ENCODE measurements at regions not wholly inside any gene's neighbourhood (a gene's known extent, or its start where the extent isn't known, plus 50 kb on each side); places are given as distances from the start of the nearest gene placed in this dataset.

DNA sequence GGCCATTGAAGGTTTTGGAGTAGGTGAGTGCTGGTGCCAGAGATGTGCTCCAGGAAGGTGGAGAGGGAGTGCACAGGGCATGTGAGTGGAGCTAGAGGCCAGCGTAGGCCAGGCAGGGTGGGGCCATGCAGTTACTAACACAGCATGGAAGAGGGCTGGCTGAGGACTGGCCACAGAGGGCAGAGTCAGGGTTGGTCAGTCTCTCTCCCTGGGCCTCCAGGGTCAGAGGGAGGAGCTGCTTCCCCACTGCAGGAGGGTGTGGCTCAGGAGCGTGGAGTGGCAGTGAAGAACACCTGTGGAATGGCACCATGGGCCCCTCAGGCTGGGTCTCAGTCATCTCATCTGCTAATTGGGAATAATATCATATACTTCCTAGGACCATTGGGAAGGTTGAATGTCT is 167.7 kb downstream of the MACROH2A1 start:
- no peak overlapping the region for H3K27ac ChIP-seq
- TF ChIP-seq EZH2phosphoT487 (IDR thresholded peaks at IDR 0.05; ENCODE audit: insufficient read depth, low read depth) = no peak
- H3F3A ChIP-seq (ENCODE audit: insufficient read depth) = no peaks in the 10 kb centered on the region
- H3K4me2 ChIP-seq (ENCODE audit: unreplicated experiment) = no peak overlapping the region
- H3K4me1 ChIP-seq (ENCODE audit: insufficient read depth) = peaks cover 10% of the 10 kb centered on the region
- no peak overlapping the region for H2AFZ ChIP-seq
- H3K27me3 ChIP-seq (replicated peaks; ENCODE audit: insufficient read depth) = no peaks in the 10 kb centered on the region
- WGBS, 2 experiments (ENCODE audit: low coverage in 1 of 2, low lambda C conversion rate in 2 of 2, missing lambda C conversion rate in 2 of 2) = 100% methylated on average over 2 of the region's 2 CpGs
- DNase-seq = no peak
- H4K20me1 ChIP-seq (ENCODE audit: insufficient read depth) = no peaks in the 10 kb centered on the region
- H3K9me2 ChIP-seq (ENCODE audit: insufficient read depth) = no peaks in the 10 kb centered on the region
- no peaks in the 10 kb centered on the region for H3K9me3 ChIP-seq (ENCODE audit: low read depth)
- H3K36me3 ChIP-seq (ENCODE audit: low read depth) = no peaks in the 10 kb centered on the region
- no peaks in the 10 kb centered on the region for H3K79me2 ChIP-seq (ENCODE audit: insufficient read depth)
- H3K9ac ChIP-seq = no peak overlapping the region
- no peak overlapping the region for H3K4me3 ChIP-seq
- in situ Hi-C loops (cut with MboI) = no loop called here

DNA sequence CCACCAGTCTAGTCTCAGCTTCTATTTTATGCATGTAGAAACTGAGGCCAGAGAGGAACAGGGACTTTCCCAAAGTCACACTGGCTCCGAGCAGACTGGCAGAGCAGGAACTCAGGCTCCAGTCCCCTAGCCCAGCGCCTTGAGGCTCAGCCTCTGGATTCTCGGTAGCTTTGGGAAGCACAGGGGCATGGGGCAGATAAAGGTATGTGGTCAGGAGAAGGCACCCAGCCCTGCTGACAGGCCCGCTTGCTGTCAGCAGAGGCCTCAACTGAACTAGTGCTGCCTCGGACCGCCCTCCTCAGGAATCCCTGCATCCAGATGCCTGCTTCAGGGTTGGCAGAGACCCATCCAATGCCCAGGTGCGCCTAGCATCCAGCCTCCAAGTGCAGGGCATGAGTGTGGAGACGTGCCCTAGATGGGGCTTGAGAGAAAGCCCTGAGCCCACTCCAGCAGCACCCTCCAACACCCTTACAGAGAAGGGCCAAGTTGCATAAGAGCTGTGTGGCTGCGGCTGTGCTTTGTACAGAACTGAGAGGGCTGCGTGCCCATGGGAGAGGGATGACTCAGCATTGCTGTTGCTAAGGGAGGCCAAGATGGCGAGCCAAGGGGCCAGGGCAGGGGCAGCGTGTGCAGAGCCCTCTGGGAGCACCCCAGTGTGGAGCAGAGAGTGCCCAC is 168.6 kb downstream of the MACROH2A1 start:
- TF ChIP-seq EZH2phosphoT487 (IDR thresholded peaks at IDR 0.05; ENCODE audit: insufficient read depth, low read depth) (no peak), EZH2 (IDR thresholded peaks at IDR 0.05; ENCODE audit: insufficient read depth, poor library complexity, severe bottlenecking) (no peak)
- Histone ChIP-seq H3K27ac (peak overlapping the region; percentile 28), H2AFZ (peak overlapping the region; percentile 18; the same call in 1 of the 2 replicates)

DNA sequence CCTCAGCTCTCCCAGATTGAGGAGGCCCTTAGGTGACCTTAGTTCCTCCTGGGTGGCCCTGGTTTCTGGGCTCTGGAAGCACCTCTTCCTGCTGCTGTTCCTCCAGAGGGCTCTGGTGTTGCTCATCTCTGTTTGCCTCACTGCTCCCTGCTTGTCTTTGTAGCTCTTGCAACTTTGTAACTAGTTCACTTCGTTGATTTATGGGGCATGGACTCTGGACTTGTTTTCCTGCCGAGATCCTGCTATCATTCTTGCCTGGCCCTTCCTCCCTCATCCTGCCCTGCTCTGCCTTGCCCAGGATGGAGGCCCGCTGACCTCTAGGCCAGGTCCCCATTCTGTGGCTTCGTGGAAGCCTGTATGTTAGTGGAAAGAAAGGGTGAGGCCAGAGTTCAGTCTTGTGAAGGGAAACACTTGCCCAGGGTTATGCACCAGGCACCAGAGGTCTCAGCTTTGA is 169.3 kb downstream of the MACROH2A1 start:
- H3K27ac ChIP-seq = no peak overlapping the region
- H3K36me3 ChIP-seq (ENCODE audit: low read depth) = no peaks in the 10 kb centered on the region
- no peak overlapping the region for H3K9ac ChIP-seq
- no peaks in the 10 kb centered on the region for H4K20me1 ChIP-seq (ENCODE audit: insufficient read depth)
- no peaks in the 10 kb centered on the region for H3K79me2 ChIP-seq (ENCODE audit: insufficient read depth)
- in situ Hi-C loops (cut with MboI) = no loop called here
- H3K4me1 ChIP-seq (ENCODE audit: insufficient read depth) = peaks cover 10% of the 10 kb centered on the region
- no peaks in the 10 kb centered on the region for H3K9me3 ChIP-seq (ENCODE audit: low read depth)
- no peak for DNase-seq
- no peak overlapping the region for H3K4me2 ChIP-seq (ENCODE audit: unreplicated experiment)
- H3K9me2 ChIP-seq (ENCODE audit: insufficient read depth) = no peaks in the 10 kb centered on the region
- TF ChIP-seq EZH2phosphoT487 (IDR thresholded peaks at IDR 0.05; ENCODE audit: insufficient read depth, low read depth) (no peak), EZH2 (IDR thresholded peaks at IDR 0.05; ENCODE audit: insufficient read depth, poor library complexity, severe bottlenecking) (no peak)
- no peaks in the 10 kb centered on the region for H3F3A ChIP-seq (ENCODE audit: insufficient read depth)
- no peak overlapping the region for H2AFZ ChIP-seq
- H3K27me3 ChIP-seq (replicated peaks; ENCODE audit: insufficient read depth) = no peaks in the 10 kb centered on the region
- no peak overlapping the region for H3K4me3 ChIP-seq
- 80 to 85% methylated on average over 4 of the region's 4 CpGs for WGBS, 2 experiments (ENCODE audit: low coverage in 1 of 2, low lambda C conversion rate in 2 of 2, missing lambda C conversion rate in 2 of 2)

More for the DNA sequence above, 168.6 kb downstream of the MACROH2A1 start:
- Histone ChIP-seq H4K20me1 (ENCODE audit: insufficient read depth) (no peaks in the 10 kb centered on the region), H3K9me2 (ENCODE audit: insufficient read depth) (no peaks in the 10 kb centered on the region), H3K4me1 (ENCODE audit: insufficient read depth) (peaks cover 10% of the 10 kb centered on the region), H3K36me3 (ENCODE audit: low read depth) (no peaks in the 10 kb centered on the region), H3K27me3 (replicated peaks; ENCODE audit: insufficient read depth) (no peaks in the 10 kb centered on the region), H3F3A (ENCODE audit: insufficient read depth) (no peaks in the 10 kb centered on the region), H3K4me2 (ENCODE audit: unreplicated experiment) (peak overlapping the region; percentile 18), H3K9me3 (ENCODE audit: low read depth) (no peaks in the 10 kb centered on the region), H3K79me2 (ENCODE audit: insufficient read depth) (no peaks in the 10 kb centered on the region), H3K9ac (no peak overlapping the region), H3K4me3 (no peak overlapping the region)
- DNase-seq = peak; percentile 92
- WGBS, 2 experiments (ENCODE audit: low coverage in 1 of 2, low lambda C conversion rate in 2 of 2, missing lambda C conversion rate in 2 of 2) = 35 to 41% methylated on average over 12 of the region's 12 CpGs
- in situ Hi-C loops (cut with MboI) = no loop called here

DNA sequence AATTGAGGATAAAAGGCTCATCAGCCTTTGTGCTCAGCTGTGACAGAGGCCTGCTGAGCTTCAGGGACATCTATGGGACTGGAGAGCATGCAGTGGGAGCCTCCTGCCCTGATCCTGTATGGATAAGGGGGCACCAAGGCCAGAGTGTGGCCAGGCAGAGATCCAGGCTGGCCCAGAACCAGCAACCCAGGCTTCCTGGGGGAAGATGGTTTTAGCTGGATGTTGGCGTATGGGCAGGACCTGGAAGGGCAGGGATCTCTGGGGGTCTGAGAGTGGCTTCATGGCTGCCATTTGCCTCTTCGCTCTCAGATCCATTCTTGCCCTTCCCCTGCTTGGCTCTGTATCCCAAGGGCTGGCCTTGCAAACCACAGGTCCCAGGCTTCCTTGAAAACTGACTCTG is 169.9 kb downstream of the MACROH2A1 start:
- Histone ChIP-seq H3K9me3 (ENCODE audit: low read depth) (no peaks in the 10 kb centered on the region), H2AFZ (no peak overlapping the region), H3K4me1 (ENCODE audit: insufficient read depth) (peaks cover 10% of the 10 kb centered on the region), H3K4me2 (ENCODE audit: unreplicated experiment) (no peak overlapping the region), H3K9me2 (ENCODE audit: insufficient read depth) (no peaks in the 10 kb centered on the region), H3K4me3 (no peak overlapping the region), H3K36me3 (ENCODE audit: low read depth) (no peaks in the 10 kb centered on the region), H3K79me2 (ENCODE audit: insufficient read depth) (no peaks in the 10 kb centered on the region), H3K27me3 (replicated peaks; ENCODE audit: insufficient read depth) (no peaks in the 10 kb centered on the region), H3F3A (ENCODE audit: insufficient read depth) (no peaks in the 10 kb centered on the region), H4K20me1 (ENCODE audit: insufficient read depth) (no peaks in the 10 kb centered on the region), H3K9ac (no peak overlapping the region), H3K27ac (no peak overlapping the region)
- WGBS, 2 experiments (ENCODE audit: low coverage in 1 of 2, low lambda C conversion rate in 2 of 2, missing lambda C conversion rate in 2 of 2) = 94 to 95% methylated on average over 2 of the region's 2 CpGs
- in situ Hi-C loops (cut with MboI) = no loop called here
- TF ChIP-seq EZH2 (IDR thresholded peaks at IDR 0.05; ENCODE audit: insufficient read depth, poor library complexity, severe bottlenecking) (no peak), EZH2phosphoT487 (IDR thresholded peaks at IDR 0.05; ENCODE audit: insufficient read depth, low read depth) (no peak)
- DNase-seq = no peak
